Esophagus muscularis mucosa (tissue), 4 donors: ENCODE measurements at regions not wholly inside any gene's neighbourhood (a gene's known extent, or its start where the extent isn't known, plus 50 kb on each side); places are given as distances from the start of the nearest gene placed in this dataset.

ENCODE experiments used
- DNase-seq: peaks from one replicate; pipeline ENCODE4 v3.0.0-alpha.2; 2017; ENCODE audit errors: extremely low spot score
- H3K27ac ChIP-seq, 4 donors: fragments of 200-600 bp; sonication (generic); replicated peaks in 1 of 4; 1 replicate in 3 of 4; 2 replicates in 1 of 4; pipeline ENCODE4 v1.5.1; 2016 to 2019; ENCODE audit warnings: mild to moderate bottlenecking in 1 of 4
- H3K27me3 ChIP-seq, 4 donors: fragments of 200-600 bp; sonication (generic); one replicate each; pipeline versions ENCODE4 v1.5.1 to v1.6.0; 2016 to 2019
- H3K36me3 ChIP-seq, 4 donors: fragments of 200-600 bp; sonication (generic); one replicate each; pipeline ENCODE4 v1.5.1; 2016 to 2019
- H3K4me1 ChIP-seq, 4 donors: fragments of 200-600 bp; sonication (generic); one replicate each; pipeline ENCODE4 v1.5.1; 2016 to 2019
- H3K4me3 ChIP-seq, 4 donors: fragments of 200-600 bp; sonication (generic); 1 replicate in 2 of 4; 2 replicates in 2 of 4; pipeline ENCODE4 v1.5.1; 2016 to 2019; ENCODE audit warnings: mild to moderate bottlenecking in 4 of 4, moderate library complexity in 1 of 4
- H3K9me3 ChIP-seq, 4 donors: fragments of 200-600 bp; sonication (generic); 1 replicate in 3 of 4; 2 replicates in 1 of 4; pipeline ENCODE4 v1.5.1; 2016 to 2019
- CTCF ChIP-seq, 3 experiments: fragments of 200-600 bp in 2 of 3; fragments of 450-650 bp in 1 of 3; sonication (generic) in 2 of 3; IDR thresholded peaks; one replicate each; pipeline ENCODE4 v1.5.1; 2017 to 2019; ENCODE audit warnings: antibody characterized with exemption in 3 of 3, mild to moderate bottlenecking in 2 of 3, moderate library complexity in 1 of 3
- EP300 ChIP-seq: sonication (generic); formaldehyde crosslinking; IDR thresholded peaks from one replicate; pipeline ENCODE4 v1.6.1; 2017; ENCODE audit warnings: antibody characterized with exemption
- POLR2A ChIP-seq: fragments of 450-650 bp; IDR thresholded peaks from one replicate; pipeline ENCODE4 v1.6.1; 2017; ENCODE audit warnings: antibody characterized with exemption, moderate library complexity, mild to moderate bottlenecking, low read depth
- POLR2AphosphoS5 ChIP-seq, 2 donors: sonication (generic); formaldehyde crosslinking; IDR thresholded peaks; one replicate each; pipeline ENCODE4 v1.6.1; 2017; ENCODE audit warnings: antibody characterized with exemption in 2 of 2
- WGBS: methylation state at CpG from one replicate; pipeline ENCODE4 v1.1.5; 2018; 5-methylcytosine and 5-hydroxymethylcytosine counted together
- intact Hi-C: fragments of 100-400 bp; cut with DNase I; formaldehyde crosslinking; loops from one replicate; pipeline ENCODE4 v1.15.1; 2023

GRCh38 chr2:12555012-12555645, 161.6 kb upstream of the TRIB2 start:
- peak; percentile 9 to 32 (median 16) for TF ChIP-seq CTCF (IDR thresholded peaks at IDR 0.05)
- TF ChIP-seq EP300: no peak
- TF ChIP-seq POLR2AphosphoS5 (IDR thresholded peaks at IDR 0.05): no peak
- TF ChIP-seq POLR2A: no peak
- peaks cover 10 to 16% (median 12%) of the 10 kb centered on the region in 4 donors for H3K4me1 ChIP-seq
- no peaks in the 10 kb centered on the region for H3K27me3 ChIP-seq
- intact Hi-C loops: no loop called here
- H3K36me3 ChIP-seq: no peaks in the 10 kb centered on the region
- no peaks in the 10 kb centered on the region for H3K9me3 ChIP-seq
- WGBS: 41% methylated on average over 2 of the region's 2 CpGs
- no peak for DNase-seq
- H3K4me3 ChIP-seq: no peak overlapping the region
- H3K27ac ChIP-seq: no peak overlapping the region

- no peak overlapping the region for H3K4me3 ChIP-seq
- TF ChIP-seq POLR2A (no peak), POLR2AphosphoS5 (IDR thresholded peaks at IDR 0.05) (no peak), EP300 (no peak), CTCF (IDR thresholded peaks at IDR 0.05) (no peak)
- H3K27me3 ChIP-seq: no peaks in the 10 kb centered on the region
- DNase-seq: no peak
- intact Hi-C loops: no loop called here
- WGBS: 90% methylated on average over 4 of the region's 5 CpGs
- H3K9me3 ChIP-seq: no peaks in the 10 kb centered on the region
- H3K4me1 ChIP-seq: peaks cover 10 to 16% (median 12%) of the 10 kb centered on the region in 4 donors
- no peak overlapping the region for H3K27ac ChIP-seq
- no peaks in the 10 kb centered on the region for H3K36me3 ChIP-seq
Measured at GRCh38 chr2:12556762-12557161, 160.0 kb upstream of the TRIB2 start.

- Histone ChIP-seq H3K9me3 (no peaks in the 10 kb centered on the region), H3K36me3 (no peaks in the 10 kb centered on the region), H3K4me1 (peaks cover 10 to 16% (median 12%) of the 10 kb centered on the region in 4 donors), H3K27me3 (no peaks in the 10 kb centered on the region), H3K27ac (no peak overlapping the region), H3K4me3 (no peak overlapping the region)
- DNase-seq: no peak
- 99% methylated on average over 4 of the region's 4 CpGs for WGBS
- intact Hi-C loops: no loop called here
- no peak for TF ChIP-seq POLR2AphosphoS5 (IDR thresholded peaks at IDR 0.05)
- no peak for TF ChIP-seq EP300
- no peak for TF ChIP-seq CTCF (IDR thresholded peaks at IDR 0.05)
- TF ChIP-seq POLR2A: no peak
Measured at GRCh38 chr2:12557688-12558087, 159.0 kb upstream of the TRIB2 start.

- DNase-seq: no peak
- H3K27ac ChIP-seq: no peak overlapping the region
- no peak overlapping the region for H3K4me3 ChIP-seq
- intact Hi-C loops: no loop called here
- H3K9me3 ChIP-seq: no peaks in the 10 kb centered on the region
- no peaks in the 10 kb centered on the region for H3K27me3 ChIP-seq
- no peaks in the 10 kb centered on the region for H3K36me3 ChIP-seq
- peaks cover 10 to 16% (median 12%) of the 10 kb centered on the region in 4 donors for H3K4me1 ChIP-seq
- WGBS: 93% methylated on average over 2 of the region's 2 CpGs
- TF ChIP-seq POLR2A (no peak), POLR2AphosphoS5 (IDR thresholded peaks at IDR 0.05) (no peak), CTCF (IDR thresholded peaks at IDR 0.05) (no peak), EP300 (no peak)
Measured at GRCh38 chr2:12558519-12558918, 158.2 kb upstream of the TRIB2 start.

- DNase-seq: no peak
Measured at GRCh38 chr2:12560618-12561017, 156.1 kb upstream of the TRIB2 start.

More at GRCh38 chr2:12560618-12561017, 156.1 kb upstream of the TRIB2 start:
- Histone ChIP-seq H3K27ac (no peak overlapping the region), H3K9me3 (no peaks in the 10 kb centered on the region), H3K4me1 (peaks cover 2 to 6% (median 3%) of the 10 kb centered on the region in 4 donors), H3K36me3 (no peaks in the 10 kb centered on the region), H3K27me3 (no peaks in the 10 kb centered on the region), H3K4me3 (no peak overlapping the region)
- intact Hi-C loops: no loop called here
- 83% methylated on average over 9 of the region's 9 CpGs for WGBS
- no peak for TF ChIP-seq POLR2A
- TF ChIP-seq CTCF (IDR thresholded peaks at IDR 0.05): no peak
- no peak for TF ChIP-seq POLR2AphosphoS5 (IDR thresholded peaks at IDR 0.05)
- no peak for TF ChIP-seq EP300
